Hematopoietic multipotent progenitor cell (in vitro differentiated cells): ENCODE measurements at regions not wholly inside any gene's neighbourhood (a gene's known extent, or its start where the extent isn't known, plus 50 kb on each side); places are given as distances from the start of the nearest gene placed in this dataset.
A peak's percentile ranks its signal among the peaks of the same experiment; 100 is the strongest.
"Not testable (repeated sequence)": the region's sequence is repeated elsewhere in the genome, so short reads cannot be mapped to it uniquely, and the experiment has no call there.

Experiments used
- DNase-seq, 3 donors: peaks; one replicate each; pipeline ENCODE4 v3.0.0-alpha.2; 2011 to 2015; ENCODE audit warnings: low read depth in 2 of 3, low spot score in 2 of 3

DNA sequence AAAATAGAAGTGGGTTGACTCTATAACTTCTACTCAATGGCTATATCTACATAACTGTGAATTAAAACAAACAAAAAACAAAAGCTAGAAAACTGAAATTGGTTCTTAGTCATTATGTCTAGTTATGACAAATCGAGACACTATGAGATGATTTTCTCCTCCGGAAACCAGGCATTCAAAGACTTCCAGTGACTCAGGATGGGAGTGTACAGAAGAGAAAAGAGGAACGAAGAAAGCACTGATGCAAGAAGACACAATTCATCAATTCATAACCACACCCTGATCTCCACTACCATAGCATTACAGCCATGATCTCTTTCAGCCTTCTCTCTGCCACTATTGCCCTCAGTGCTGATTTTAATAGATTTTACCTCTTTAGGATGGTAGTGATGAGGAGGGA is 253.6 kb downstream of the CBLL2 start:
- no peak for DNase-seq

DNA sequence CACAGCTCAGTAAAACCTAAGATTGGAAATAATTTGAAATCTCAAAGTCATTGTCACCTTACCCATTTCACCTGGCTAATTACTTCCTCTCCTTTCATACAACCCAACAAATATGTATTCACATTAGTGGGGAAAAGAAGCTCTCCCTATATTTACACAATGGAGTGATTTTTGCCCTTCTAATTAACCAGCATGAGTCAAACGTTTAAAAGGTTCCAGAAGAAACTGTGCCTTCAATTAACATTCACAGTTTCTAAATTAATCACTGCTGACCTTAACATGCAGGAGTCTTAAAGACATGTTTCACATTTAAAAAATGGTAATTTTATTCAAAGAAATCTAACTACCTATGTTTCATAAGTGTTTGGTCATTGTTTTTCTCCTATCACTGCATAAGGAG is 254.6 kb downstream of the CBLL2 start:
- no peak for DNase-seq

DNA sequence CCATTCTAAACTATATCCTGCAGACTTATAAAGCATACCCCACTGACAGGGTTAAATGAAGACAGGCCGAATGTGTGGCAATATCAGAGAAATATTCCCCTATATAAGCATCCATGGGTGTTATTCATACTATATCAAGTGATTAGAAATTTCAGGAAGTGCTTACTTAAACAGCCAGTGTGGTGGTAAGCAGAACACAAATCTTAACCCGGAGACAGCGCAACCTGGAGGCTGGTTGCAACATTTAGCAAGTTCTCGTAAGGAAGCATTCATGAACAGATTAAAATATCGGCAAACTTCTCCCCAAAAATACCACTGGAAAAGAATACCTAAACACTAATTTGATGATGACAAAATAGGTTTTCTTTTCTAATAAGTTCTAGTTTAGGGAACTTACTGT is 261.2 kb downstream of the CBLL2 start:
- peak in 2 of 3 donors; percentile 3 to 26 for DNase-seq

DNA sequence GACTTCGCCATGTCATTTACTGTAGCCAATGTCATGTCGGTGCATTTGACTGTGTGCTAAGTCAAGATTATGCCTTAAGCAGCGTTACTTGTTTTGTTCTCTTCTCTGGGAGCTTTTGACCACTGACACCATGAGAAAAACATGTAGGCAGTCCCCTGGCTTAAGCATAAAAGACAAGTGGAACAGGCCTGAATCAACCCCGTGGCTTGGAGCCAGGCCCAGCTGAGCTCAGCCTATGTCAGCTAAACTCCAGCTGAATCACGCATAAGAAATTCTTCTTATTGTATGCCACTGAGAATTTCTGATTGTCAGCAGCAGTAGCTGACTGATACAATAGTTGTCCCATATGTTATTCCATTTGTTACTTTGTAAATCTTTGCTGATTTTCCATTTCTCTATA is 261.9 kb downstream of the CBLL2 start:
- no peak for DNase-seq

DNA sequence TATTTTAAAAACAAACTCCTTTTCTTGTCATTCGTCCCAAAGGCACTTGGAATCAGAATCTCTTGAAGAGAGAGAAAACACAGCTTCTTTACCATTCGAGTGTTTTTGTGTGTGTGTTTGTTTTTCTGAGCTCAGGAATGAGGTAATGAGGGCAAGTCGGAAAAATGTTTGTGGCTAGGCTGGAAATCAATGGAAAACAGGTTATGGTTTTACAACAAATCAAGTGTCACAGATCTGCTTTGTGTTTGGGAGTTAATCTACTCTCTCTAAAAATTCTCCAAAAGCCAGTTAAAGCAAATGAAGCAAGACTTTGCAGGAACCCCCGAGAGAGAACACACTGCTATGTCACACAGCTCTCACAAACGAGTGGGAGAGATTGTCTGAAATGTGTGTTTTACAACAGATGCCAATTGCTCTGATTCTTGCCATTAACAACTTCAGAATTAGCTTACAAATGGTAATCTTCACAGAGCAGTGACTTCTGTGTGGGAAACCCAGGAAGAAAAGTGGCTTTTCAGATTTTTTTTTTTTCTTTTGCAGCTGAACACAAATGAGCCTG is 264.1 kb downstream of the CBLL2 start:
- DNase-seq = no peak

DNA sequence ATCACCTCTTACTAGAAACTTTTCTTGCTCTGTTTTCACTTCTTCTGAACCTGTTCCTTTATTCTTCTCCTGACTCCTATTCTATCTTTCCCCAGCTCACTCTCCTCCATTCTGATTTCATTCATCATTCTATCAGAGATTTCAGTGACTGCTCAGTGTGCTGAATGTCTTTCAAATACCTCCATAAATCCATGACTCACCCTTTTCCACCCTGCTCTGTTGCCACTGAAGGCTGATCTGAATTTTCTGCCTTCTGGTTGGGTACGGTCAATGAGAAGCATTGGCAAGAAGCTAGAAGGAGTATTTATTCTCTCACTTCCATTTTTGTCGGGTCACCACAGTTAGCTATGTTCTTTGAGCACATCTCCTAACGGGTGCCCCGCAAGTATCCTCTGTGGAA is 265.9 kb downstream of the CBLL2 start:
- DNase-seq = no peak

DNA sequence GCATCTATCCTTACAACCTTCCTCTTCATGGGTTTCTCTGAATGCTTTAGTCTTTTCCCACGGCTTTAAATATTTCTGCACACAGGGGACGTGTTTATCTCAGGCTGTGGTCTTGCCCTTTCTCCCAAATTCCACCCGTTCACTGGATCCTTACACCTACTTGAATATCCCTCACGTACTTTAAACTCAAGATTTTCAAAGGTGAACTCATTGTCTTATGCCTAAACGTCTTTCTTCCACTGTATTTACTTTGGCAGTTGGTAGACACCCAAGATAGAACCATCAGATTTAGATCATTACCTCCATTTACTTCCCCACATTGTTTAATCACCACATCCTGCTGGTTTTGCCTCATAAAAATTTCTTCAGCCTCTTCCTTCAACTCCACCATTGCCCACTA is 269.2 kb downstream of the CBLL2 start:
- no peak for DNase-seq

DNA sequence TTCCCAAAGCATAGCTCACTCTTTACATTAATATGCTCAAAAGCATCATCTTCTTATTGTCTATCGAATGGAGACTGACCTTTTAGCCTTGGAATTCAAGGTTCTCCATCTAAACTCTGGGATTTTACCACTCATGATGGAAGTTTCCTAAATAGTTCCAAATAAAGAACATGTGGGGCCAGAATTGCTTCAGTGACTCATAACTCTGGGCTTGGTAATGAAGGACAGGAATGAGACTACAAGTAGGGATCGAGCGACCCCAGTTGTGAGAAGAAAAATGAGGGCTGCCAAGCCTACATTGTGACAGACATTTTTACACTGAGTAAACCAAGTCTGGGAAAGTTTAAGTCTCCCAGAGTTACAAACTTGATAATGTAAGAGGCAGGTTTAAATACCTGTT is 269.9 kb downstream of the CBLL2 start:
- DNase-seq = no peak

DNA sequence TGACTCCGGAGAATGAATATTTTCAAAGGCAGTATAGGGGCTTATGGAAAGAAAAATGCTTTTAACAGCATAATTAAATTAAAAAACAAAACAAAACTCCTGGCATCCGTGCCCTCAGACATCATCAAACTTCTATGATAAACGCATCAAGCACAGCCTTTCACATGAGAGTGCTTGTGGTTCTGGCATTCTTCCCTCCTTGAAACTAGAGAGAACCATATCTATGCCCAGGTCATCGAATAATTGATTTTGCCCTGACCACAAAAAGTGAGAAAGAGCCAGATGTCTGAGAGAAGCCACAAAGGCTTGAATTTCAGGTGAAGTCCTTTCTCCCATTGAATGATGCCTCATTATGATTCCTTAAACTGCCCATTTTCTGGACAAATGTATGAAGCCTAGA is 286.8 kb downstream of the CBLL2 start:
- DNase-seq = no peak

DNA sequence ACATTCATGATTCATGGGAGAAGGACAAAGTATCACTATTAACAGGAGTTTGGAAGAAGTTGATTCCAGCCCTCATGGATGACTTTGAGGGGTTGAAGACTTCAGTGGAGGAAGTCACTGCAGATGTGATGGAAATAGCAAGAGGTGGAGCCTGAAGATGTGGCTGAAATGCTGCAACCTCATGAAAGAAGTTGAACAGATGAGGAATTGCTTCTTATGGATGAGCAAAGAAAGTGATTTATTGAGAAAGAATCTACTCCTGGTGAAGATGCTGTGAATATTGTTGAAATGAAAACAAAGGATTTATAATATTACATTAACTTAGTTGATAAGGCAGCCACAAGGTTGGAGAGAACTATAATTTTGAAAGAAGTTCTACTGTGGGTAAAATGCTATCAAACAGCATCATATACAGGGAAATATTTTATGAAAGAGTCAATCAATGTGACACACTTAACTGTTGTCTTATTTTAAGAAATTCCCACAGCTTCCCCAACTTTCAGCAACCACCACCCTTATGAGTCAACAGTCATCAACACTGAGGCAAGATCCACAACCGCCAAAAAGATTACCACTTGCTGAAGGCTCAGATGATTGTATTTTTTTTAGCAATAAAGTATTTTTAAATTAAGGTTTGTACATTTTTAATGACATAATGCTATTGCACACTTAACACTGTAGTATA is 302.6 kb downstream of the CBLL2 start:
- no peak for DNase-seq

DNA sequence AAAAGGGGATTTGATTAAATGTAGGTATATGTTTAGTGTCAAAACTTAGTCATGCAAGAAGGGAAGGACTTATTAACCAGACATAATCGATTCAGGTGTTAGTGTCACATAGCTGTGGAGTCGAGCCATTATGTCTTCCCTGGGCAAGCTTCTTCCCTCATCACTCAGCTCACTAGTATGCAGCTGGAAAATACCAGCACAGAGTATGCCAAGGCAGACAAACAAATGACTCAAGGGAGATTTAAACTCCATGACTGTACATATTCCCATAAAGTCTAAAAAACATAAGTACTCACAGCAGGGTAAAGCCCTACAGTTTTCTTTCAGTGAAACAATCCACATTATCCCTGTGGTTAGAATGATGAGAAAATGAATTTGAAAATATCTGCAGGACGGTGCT is 304.5 kb downstream of the CBLL2 start:
- no peak for DNase-seq

DNA sequence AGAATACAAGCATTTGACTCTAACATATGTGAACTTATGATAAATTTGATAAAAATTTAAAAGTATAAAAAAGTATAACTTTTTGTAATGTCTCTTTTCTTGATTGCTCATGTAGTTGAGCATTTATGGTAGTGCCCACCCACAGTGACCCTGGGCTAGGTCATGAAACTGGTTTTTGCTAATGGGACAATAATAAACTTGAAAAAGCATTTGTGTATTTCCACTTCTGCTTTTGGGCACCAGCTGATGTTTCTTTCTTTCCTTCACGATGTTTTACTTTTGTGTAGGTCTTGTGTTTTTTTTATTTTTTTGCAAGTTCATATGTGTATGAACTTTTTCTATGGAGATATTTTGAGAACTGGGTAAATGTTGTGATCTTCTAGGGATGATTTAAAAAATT is 313.1 kb downstream of the CBLL2 start:
- DNase-seq = no peak

DNA sequence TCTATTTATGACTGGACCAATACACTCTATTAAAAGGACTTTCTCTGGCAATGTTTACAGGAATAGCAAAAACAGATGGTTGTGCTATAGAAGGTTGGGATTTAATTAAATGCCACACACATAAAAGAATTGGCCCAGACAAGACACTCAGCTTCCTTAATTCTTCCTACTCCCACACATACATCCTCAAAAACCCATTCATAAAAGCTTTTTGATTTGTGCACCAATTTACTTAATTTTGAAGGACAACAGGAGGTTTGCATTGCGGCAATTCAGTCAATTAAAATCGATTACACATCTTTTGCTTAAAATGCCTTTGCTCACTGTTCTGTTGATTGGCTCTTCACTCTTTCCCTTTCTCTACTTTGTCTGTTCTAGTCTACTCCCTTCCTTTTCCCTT is 317.1 kb downstream of the CBLL2 start:
- DNase-seq = no peak

DNA sequence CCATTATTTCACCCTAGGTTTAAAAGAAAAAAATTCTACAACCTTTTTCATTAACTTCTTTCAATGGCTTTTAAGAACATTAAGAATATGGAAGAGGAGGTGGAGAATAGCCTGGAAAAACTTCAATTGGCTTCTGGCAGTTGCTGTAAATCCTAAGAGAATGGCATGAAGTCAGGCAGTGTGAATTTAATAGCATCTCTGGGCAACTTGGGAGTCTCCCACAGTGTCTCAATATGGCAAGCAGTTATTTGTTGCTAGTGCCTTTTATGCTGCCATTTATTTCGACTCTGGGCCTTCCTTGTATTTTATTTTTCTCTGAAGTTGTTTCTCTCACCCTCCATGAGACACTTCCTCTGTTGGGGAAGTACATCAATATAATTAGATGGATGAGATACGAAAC is 322.1 kb downstream of the CBLL2 start:
- no peak for DNase-seq

DNA sequence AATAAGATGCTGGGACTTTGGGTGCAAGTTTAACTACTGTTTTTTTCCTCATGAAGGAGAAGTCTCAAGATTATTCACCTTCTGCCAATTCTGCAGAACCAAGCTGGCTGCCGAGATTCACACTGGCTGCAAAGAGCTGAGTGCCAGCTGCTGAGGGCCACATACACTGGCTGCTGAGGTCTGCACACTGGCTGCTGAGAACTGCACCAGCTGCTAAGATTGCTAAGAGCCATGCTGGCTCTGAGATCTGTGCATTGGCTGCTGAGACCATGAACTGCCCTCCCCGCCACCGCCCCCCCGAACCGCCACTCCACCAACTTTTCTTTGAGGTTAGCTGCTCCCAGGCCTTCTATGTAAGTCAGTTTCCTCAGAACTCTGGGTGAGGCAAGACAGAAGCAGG is 330.3 kb downstream of the CBLL2 start:
- no peak for DNase-seq

DNA sequence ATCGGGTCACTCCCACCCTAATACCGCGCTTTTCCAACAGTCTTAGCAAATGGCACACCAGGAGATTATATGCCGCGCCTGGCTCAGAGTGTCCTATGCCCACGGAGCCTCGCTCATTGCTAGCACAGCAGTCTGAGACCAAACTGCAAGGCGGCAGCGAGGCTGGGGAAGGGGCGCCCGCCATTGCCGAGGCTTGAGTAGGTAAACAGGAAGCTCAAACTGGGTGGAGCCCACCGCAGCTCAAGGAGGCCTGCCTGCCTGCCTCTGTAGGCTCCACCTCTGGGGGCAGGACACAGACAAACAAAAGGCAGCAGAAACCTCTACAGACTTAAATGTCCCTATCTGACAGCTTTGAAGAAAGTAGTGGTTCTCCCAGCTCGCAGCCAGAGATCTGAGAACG is 336.7 kb downstream of the CBLL2 start:
- not testable (repeated sequence) for DNase-seq

DNA sequence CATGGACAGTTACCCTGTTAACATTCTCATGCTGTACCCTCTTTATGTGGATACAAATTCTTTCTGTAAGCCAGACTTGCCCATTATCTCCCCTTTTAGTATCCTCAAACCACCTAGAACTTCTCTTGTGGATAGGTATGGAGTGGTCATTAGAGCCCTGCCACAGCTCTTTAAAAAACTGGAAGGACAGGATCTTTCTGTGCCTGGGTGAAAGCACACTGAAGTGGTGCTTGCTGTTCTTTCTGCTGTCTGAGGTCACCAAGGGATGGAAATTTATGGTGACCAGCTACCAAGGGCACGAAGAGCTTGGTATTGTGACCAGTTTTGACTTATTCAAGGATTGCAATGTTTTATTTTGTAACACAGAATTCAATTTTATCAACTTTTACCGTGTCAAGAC is 344.2 kb downstream of the CBLL2 start:
- DNase-seq = no peak

DNA sequence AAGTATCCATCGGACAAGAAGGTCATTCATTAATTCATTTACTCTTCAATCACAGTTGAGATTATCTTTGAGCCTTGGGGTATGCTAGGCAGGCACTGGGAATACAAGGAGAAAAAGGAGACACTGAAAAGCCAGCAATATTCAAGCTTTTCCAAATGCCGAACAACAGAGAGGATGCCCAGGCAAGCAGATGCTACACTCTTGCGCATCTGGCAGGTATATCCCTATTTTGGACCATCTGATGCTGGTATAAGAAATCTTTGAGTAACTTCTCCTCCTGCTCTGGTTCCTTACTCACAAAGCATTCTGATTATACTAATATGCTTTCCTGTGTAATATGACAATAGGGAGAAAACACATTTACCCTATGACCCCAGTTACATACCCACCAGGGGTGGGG is 354.9 kb downstream of the CBLL2 start:
- no peak for DNase-seq

DNA sequence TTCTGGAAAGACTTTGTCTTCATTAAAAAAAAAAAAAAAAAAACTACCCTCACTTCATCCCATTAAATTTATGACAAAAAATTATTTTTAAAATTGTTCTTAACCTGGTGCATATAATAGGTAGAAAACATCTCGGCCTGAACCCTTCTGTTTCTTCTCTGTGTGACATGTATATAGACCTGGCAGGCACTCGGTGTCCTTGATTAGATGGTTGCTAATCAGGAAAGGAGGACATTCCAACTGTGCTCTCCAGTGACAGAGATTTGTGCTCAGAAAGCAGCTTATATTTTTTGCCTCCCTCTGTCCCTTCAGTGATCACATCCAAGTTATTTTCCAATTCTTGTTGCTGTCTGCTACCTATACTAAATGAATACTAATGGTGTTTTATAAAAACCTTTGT is 355.6 kb downstream of the CBLL2 start:
- DNase-seq = no peak

DNA sequence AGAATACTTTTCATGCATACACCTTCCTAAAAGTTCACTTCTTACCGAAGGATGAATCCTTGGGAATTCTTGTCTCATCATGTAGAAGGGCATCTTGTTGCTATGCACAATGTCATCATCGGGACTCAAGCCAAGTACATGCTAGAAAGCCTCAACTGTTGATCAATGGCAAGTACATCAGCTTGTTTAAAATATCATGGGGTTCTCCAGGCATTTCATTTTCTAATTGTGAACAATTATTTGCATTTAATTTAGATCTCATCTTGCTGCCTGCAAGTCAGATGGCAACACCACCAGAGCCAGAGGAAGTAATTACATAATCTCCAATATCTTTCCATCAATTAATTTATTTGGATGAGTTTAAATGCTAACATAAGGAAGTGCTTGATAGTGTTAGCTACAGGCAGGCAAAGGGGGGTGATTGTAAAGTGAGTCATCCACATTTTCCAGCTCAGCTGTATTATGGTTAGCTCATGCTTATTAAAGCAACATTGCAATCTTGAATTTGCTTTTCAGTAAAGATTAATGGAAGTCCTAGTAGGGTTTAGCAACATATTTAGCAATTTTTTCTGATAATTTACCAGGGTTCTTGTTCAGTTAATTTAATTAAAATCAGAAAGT is 356.5 kb downstream of the CBLL2 start:
- no peak for DNase-seq

DNA sequence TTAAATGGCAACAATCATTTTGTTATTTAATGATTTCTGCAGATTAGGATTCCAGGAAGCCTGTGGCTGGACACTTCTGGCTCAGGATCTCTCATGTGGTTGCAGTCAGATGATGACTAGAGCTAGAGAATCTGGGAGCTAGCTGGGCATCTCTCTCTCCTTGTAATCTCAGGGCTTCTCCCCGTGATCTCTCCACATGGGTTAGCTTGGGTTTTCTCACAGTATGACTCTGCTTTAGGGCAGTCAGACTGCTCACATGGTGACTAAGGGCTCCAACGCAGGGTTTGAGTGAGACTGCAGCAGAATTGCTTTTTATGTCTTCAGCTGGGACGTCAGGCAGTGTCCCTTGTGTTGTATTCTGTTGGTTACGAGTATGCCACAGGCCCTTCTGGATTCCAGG is 361.4 kb downstream of the CBLL2 start:
- no peak for DNase-seq

DNA sequence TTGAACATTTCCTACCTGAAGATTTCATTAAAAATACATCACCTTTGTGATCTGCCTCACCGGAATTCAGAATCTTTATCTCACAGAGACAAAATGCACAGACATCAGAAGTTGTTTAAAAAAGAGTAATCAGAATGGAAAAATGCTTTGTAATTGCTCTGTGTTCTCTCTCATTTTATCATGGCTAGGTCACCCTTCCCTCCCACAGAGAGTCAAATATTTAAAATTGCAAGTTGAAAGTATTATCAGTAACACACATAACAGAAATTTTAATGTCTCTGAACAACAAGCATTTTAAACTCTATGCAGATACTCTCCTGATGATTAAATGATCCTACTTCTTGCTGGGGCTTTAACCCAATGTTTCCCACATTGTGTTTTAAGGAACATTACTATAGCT is 362.0 kb downstream of the CBLL2 start:
- DNase-seq = no peak

DNA sequence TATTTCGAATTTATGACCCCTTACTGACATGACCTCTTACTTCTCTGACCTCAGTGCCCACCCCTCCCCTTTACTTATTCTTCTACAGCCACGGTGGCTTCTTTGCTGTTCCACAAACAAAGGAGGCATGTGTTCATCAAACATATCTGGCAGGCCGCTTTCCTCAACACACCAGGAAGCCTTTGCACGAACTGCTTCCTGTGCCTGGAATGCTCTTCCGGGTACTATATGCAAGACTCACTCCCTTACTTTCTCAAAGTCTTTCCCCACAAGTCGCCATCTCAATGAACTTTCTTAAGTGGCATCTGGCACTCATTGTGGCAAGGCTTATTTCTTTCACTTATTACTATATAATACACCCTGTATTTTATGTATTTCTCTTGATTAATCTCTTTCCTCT is 351.5 kb upstream of the DDX53 start:
- no peak for DNase-seq
